ENCODE measurements at regions not wholly inside any gene's neighbourhood (a gene's known extent, or its start where the extent isn't known, plus 50 kb on each side); places are given as distances from the start of the nearest gene placed in this dataset.

DNA sequence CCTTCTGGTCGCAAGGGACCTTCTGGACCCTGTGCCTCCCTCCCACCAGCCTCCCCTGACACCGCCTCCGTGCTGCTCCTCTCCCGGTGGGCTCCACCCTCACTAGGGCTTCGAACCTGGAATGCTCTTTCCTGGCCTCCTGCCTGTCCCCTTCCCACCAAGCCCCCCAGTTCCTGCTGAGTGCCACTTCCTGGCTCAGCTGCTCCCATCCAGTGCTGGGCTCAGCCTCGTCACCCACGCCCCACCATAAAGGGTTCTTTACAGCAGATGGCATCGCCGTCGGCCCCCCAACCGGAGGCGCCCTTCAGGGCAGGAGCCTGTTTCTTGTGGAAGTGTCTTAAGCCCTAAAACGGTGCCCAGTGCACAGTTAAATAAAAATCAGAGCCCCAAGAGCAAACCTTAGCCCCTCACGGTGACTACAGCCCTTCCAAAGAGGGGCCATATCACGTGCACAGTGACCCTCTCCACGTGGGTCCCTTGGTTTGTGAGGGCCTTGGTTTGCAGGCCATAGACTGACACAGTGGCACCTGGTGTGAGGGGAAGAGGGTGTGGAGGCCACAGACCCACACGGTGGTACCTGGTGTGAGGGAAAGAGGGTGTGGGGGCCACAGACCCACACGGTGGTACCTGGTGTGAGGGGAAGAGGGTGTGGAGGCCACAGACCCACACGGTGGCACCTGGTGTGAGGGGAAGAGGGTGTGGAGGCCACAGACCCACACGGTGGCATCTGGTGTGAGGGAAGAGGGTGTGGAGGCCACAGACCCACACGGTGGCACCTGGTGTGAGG is 111.4 kb downstream of the METRNL start:
- Histone ChIP-seq H3K9me3 (ENCODE audit: insufficient read depth in 2 of 2, low read depth in 1 of 2, low read length in 1 of 2) (peaks cover 76 to 89% of the 10 kb centered on the region in 2 experiments), H3K56ac (replicated peaks; ENCODE audit: insufficient read length, low read depth, low read length) (no peak overlapping the region), H3K23ac (ENCODE audit: insufficient read length) (no peak overlapping the region), H3K23me2 (ENCODE audit: low read depth, low read length) (no peaks in the 10 kb centered on the region), H3K18ac (ENCODE audit: extremely low read depth, low read length) (no peak overlapping the region), H2BK12ac (ENCODE audit: low read depth, low read length) (no peak overlapping the region), H3K36me3 (ENCODE audit: control insufficient read depth in 2 of 4, insufficient read depth in 4 of 4, low read length in 3 of 4) (no peaks in the 10 kb centered on the region), H3K14ac (ENCODE audit: insufficient read length) (no peak overlapping the region), H2AK5ac (ENCODE audit: low read depth, low read length) (no peak overlapping the region), H3K4me3 (ENCODE audit: extremely low read depth in 1 of 4, insufficient read depth in 2 of 4, low read depth in 3 of 4, low read length in 4 of 4) (no peak overlapping the region), H3K27ac (ENCODE audit: low read depth, low read length) (no peak overlapping the region), H3K4me2 (ENCODE audit: insufficient read depth in 1 of 2, low read depth in 2 of 2, low read length in 2 of 2) (no peak overlapping the region), H2BK120ac (replicated peaks; ENCODE audit: low read depth, low read length) (no peak overlapping the region), H4K91ac (replicated peaks; ENCODE audit: insufficient read length, low read length) (no peak overlapping the region), H3K79me2 (ENCODE audit: control insufficient read depth in 1 of 2, insufficient read depth in 2 of 2, low read length in 2 of 2) (no peaks in the 10 kb centered on the region), H3K4ac (replicated peaks; ENCODE audit: insufficient read length, low read depth, low read length) (no peak overlapping the region), H3K79me1 (ENCODE audit: low read depth, low read length) (no peaks in the 10 kb centered on the region), H2BK15ac (ENCODE audit: low read length) (no peak overlapping the region), H3K9ac (replicated peaks in 1 of 4; ENCODE audit: extremely low read depth in 1 of 4, low read depth in 3 of 4, low read length in 3 of 4) (no peak overlapping the region), H3K4me1 (replicated peaks in 1 of 4; ENCODE audit: control insufficient read depth in 3 of 4, insufficient read depth in 4 of 4, low read length in 3 of 4) (no peaks in the 10 kb centered on the region), H2BK20ac (ENCODE audit: low read length) (no peak overlapping the region), H4K20me1 (replicated peaks in 1 of 2; ENCODE audit: control insufficient read depth in 1 of 2, insufficient read depth in 2 of 2, low read length in 2 of 2) (no peaks in the 10 kb centered on the region), H2AFZ (ENCODE audit: low read length) (no peak overlapping the region), H3K27me3 (replicated peaks in 1 of 4; ENCODE audit: control insufficient read depth in 3 of 4, extremely low read depth in 1 of 4, insufficient read depth in 3 of 4, low read length in 3 of 4) (no peaks in the 10 kb centered on the region; a peak in 1 of 7 replicates), H4K5ac (ENCODE audit: insufficient read length, low read depth, low read length) (no peak overlapping the region), H4K8ac (ENCODE audit: extremely low read depth, insufficient read depth, low read length) (no peak overlapping the region), H2BK5ac (ENCODE audit: low read depth, low read length) (no peak overlapping the region)
- ChIA-PET POLR2A (ENCODE audit: partially characterized antibody) (no interaction called here), CTCF (ENCODE audit: partially characterized antibody) (interaction anchor here (1.0 kb wide), 1 partner anchor 11 kb away, joined by 3 read pairs; no protein-coding TSS in a partner anchor)
- no peak for DNase-seq (ENCODE audit: low read depth in 1 of 2, low spot score in 2 of 2)
- no peak for FAIRE-seq
- 75% methylated on average over 18 of the region's 21 CpGs; no CpG with 5 or more reads in 1 of the 2 experiments for WGBS, 2 experiments (ENCODE audit: extremely low coverage in 1 of 2, insufficient coverage in 1 of 2, insufficient read length in 1 of 2, insufficient replicate concordance in 2 of 2, low coverage in 1 of 2, low lambda C conversion rate in 2 of 2, missing lambda C conversion rate in 1 of 2)
- TF ChIP-seq RNF2 (IDR thresholded peaks at IDR 0.05; ENCODE audit: borderline replicate concordance, low read depth, low read length, missing control alignments, poor library complexity, severe bottlenecking) (no peak), BACH1 (IDR thresholded peaks at IDR 0.05; ENCODE audit: low read length) (no peak), CTBP2 (IDR thresholded peaks at IDR 0.05; ENCODE audit: borderline replicate concordance, insufficient read depth, insufficient read length, low read length) (no peak), RXRA (IDR thresholded peaks at IDR 0.05; ENCODE audit: insufficient read depth, low read depth, low read length) (no peak), SUZ12 (IDR thresholded peaks at IDR 0.05; ENCODE audit: low read length) (no peak), CREB1 (IDR thresholded peaks at IDR 0.05) (no peak), HDAC2 (IDR thresholded peaks at IDR 0.05; ENCODE audit: borderline replicate concordance in 1 of 2, low read depth in 2 of 2, low read length in 2 of 2) (no peak), RAD21 (IDR thresholded peaks at IDR 0.05 in 1 of 2, conservative IDR thresholded peaks at IDR 0.05 in 1 of 2; ENCODE audit: low read depth in 2 of 2, low read length in 2 of 2) (no peak), JUND (IDR thresholded peaks at IDR 0.05; ENCODE audit: low read length) (no peak)
